HG03097 (cell line): ENCODE measurements at regions not wholly inside any gene's neighbourhood (a gene's known extent, or its start where the extent isn't known, plus 50 kb on each side); places are given as distances from the start of the nearest gene placed in this dataset.

ENCODE experiments used
- ATAC-seq: cut with Tn5 transposase; IDR thresholded peaks from one replicate; pipeline ENCODE4 v1.9.1; 2021; ENCODE audit not compliant: unreplicated experiment, low FRiP score

- no peak for ATAC-seq
These were observed 869.0 kb downstream of the SH3BGRL start for GRCh38 chrX:82070948-82071347.

DNA sequence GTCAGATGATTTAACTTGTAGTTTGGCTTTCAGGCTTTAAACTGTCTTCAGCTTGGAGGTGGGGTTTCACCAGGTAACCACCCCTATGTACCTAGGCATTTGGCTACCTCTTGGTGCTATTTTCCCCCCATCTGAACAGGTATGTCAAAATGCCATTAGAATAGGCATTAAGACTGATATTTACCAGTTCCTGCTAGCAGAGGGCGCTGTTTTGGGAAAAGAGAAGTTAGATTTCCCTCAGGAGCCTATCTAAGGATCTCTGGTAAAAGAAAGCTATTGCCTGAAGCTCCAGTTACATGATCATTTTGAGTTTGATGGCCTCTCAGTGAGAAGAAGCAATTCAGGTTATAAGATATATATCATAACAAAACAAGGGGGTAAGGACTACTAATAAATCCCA, 879.1 kb downstream of the SH3BGRL start:
- ATAC-seq = no peak

- no peak for ATAC-seq
These were observed 885.8 kb downstream of the SH3BGRL start for GRCh38 chrX:82087699-82088098.

GRCh38 chrX:82092307-82092706, 890.4 kb downstream of the SH3BGRL start:
- ATAC-seq = peak; percentile 92

- ATAC-seq = no peak
These were observed 923.2 kb downstream of the SH3BGRL start for GRCh38 chrX:82125103-82125502.

DNA sequence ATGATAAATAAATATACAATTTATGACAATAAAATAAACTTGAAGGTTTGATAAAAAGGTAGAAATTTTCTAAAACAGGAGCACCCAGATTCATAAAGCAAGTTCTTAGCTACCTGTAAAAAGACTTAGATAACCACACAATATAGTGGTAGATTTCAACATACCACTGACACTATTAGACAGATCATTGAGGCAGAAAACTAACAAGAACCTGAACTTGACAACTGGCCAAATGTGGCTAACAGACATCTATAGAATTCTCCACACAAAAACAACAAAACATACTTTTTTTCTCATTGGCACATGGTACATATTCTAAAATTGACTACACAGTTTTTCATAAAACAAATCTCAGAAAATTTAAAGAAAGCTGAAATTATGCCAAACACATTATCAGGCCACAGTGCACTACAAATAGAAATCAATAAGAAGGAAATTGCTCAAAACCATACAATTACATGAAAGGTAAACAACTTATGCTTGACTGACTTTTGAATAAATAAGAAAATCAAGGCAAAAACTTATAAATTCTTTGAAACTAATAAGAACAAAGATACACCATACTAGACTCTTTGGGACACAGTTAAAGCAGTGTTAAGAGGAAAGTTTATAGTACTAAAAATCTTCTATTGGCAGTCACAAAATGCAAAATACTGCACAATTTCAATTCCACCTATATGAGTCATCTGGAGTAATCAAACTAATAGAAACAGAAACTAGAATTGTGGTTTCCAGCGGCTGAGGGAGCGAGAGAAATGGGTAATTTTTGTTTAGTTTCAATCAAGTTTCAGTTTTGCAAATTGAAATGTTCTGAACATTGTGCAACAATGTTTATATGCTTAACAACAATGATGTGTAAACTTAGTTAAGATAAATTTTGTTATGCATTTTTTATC, 925.6 kb downstream of the SH3BGRL start:
- peak; percentile 97 for ATAC-seq

- no peak for ATAC-seq
These were observed 932.5 kb downstream of the SH3BGRL start for GRCh38 chrX:82134378-82134777.

- no peak for ATAC-seq
These were observed 940.0 kb downstream of the SH3BGRL start for GRCh38 chrX:82141942-82142341.

DNA sequence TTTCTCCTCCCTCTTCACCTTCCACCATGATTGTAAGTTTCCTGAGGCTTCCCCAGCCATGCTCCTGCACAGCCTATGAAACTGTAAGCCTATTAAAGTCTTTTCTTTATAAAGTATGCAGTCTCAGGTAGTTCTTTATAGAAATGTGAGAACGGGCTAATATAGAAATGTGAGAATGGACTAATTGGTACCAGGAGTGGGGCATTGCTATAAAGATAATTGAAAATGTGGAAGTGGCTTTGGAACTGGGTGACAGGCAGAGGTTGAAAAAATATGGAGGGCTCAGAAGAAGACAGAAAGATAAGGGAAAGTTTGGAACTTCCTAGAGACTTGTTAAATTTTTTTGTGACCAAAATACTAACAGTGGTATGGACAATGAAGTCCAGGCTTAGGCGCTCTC, 959.3 kb downstream of the SH3BGRL start:
- ATAC-seq = no peak

GRCh38 chrX:82163701-82164100, 961.8 kb downstream of the SH3BGRL start:
- no peak for ATAC-seq

DNA sequence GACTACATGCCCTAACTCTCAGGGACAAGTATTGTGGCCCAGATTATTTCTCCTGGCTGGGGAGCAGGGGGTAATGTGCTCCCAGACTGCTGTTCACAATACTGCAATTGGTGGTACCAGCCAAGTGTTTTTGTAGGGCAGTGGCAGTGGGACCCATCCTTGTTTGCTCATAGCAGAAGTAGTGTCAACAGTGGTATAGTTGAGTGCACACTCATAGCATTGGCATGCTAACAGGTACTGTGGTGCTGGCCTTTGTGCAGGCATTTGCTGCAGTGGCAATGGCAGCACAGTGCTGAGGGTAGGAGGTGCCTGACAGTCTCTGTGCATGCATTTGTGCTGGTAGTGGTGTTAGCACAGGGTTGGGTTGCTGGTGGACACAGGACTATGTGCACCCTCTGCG, 995.0 kb downstream of the SH3BGRL start:
- ATAC-seq = no peak

- no peak for ATAC-seq
These were observed 1007.1 kb downstream of the SH3BGRL start for GRCh38 chrX:82208975-82209374.

GRCh38 chrX:82218361-82218760, 1016.5 kb downstream of the SH3BGRL start:
- ATAC-seq = no peak

DNA sequence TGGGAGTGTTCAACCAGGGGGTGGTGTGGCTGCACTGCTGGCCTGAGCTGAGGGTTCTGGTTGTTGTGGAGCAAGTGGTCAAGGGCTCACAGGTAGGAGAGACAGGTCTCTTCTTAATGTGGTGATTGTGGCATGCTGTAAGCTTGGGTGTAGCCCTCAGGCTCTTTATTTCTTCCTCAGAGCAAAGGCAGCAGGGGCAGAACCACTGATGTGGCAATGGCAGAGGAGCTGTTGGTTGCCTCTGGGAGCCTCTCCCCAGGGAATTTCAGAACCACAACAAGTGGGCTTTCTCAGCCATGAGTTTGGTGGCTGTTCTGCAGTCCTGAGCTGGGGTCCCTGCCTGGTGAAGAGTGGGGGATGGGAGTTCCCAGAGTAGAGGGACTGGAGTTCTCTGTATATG, 1017.2 kb downstream of the SH3BGRL start:
- ATAC-seq = no peak

- ATAC-seq = no peak
These were observed 1023.1 kb downstream of the SH3BGRL start for GRCh38 chrX:82224961-82225360.

- ATAC-seq = no peak
These were observed 1028.1 kb downstream of the SH3BGRL start for GRCh38 chrX:82230013-82230412.

DNA sequence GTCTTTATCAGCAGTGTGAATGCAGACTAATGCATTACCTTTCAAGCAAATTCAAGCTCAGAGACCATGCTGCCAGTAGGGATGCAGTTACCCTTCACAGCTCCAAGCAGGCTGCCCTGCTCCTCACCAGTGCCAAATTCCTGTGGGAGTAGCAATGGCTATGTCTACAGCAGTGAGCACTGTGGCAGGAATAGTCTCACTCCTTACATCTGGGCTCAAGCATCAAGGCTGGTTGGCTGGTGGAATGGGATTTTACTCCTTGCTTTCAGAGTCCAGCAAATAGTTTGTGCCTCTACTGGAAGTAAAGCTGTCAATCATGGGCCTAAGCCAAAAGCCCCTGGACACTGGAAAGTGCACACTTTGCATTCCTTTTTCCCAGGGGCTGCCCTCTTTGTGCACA, 1030.8 kb downstream of the SH3BGRL start:
- no peak for ATAC-seq

DNA sequence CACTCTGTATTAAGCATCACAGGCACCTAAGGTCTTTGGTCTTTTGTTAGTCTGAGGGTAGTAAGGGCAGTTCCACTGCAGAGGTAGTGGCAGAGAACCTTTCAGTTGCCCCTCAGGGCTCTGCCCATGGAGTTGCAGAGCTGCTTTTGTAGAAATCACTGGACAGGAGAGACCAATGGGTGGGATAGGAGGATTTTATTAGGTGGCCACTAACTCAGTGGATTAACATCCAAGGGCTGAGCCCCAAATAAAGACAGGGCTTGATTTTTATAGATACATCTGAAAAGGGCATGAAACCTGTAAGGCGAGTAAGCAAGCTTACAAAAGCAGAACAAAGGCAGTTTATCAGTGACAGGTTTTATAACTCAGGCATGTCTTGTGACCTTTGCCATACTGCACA, 1035.4 kb downstream of the SH3BGRL start:
- no peak for ATAC-seq
